NCI-H1436 (cell line): ENCODE measurements at regions not wholly inside any gene's neighbourhood (a gene's known extent, or its start where the extent isn't known, plus 50 kb on each side); places are given as distances from the start of the nearest gene placed in this dataset.

ENCODE experiments used
- DNase-seq: peaks from one replicate; lab custom pipeline; 2025; lab: John Stamatoyannopoulos, UW

GRCh38 chr12:102781117-102781516 is 135.9 kb downstream of the PAH start:
- DNase-seq = no peak

GRCh38 chr12:102776041-102776440 is 141.0 kb downstream of the PAH start:
- no peak for DNase-seq

DNA sequence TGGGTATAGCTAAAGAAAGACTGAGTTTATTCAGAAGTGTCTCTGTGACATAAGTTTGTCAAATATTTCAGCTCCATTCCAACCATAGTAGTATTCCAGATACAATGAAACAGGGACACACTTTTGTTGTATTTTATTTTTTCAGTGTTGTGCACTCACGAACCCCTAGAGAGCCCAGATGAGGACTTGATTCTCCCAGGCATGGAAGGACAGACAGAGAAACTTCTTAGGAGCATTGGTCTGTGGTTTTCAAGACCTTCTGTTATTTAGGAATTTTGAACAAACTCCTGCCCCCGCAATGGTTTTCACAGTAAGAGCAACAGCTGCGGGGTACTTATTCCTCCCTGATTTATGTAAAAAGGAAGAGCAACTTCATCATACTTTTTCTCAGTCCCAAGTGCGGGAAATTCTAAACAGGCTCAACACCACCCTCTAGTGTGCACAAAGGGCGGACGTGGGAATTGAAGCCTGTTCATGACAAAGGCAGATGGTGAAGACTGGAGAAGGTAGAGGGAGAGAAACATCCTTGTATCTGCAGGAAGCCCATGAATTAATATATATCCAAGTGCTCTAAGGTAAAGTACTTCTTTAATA is 147.6 kb downstream of the PAH start:
- DNase-seq = peak; percentile 32

DNA sequence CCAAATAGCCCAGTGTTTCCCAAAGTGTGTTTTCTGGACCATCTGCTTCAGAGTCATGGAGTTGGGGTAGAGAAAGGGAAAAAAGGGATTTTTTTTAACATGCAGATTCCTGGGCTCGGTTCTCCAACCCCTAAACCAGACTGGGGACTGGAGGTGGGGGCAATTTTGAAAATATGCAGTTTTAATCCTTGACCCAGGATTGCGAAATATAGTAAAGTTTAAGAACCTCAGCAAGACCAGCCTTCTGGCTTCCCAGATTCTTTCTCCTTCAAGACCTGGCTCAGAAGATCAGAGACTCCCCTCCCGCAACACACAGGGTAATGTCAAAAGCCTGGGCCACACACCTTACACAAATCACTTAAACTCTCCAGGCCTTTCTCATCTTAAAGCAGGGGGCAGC is 150.1 kb downstream of the PAH start:
- DNase-seq = no peak

DNA sequence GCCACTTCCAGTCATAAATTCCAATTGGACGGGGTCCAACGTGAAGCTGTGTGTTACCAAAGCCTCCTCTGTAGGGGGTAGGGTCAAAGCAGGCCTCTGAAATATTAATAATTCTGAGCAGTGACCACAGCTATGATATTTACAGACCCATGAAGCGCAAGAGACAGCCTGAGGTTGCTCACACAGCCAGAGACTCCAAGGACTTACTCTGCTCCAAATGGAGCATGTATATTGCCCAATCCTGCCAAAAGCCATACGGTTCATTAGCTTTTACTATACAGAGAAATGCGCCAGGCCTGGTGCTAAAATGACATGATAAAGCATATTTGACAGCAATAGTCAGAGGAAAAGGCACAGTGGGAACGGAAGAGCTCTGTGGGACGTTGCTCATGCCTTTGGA is 151.3 kb downstream of the PAH start:
- DNase-seq = no peak

GRCh38 chr12:102763471-102763870 is 153.6 kb downstream of the PAH start:
- DNase-seq = no peak

- DNase-seq = no peak
These were observed 154.0 kb downstream of the PAH start for GRCh38 chr12:102763061-102763460.

- DNase-seq = no peak
These were observed 156.7 kb downstream of the PAH start for GRCh38 chr12:102760322-102760721.

DNA sequence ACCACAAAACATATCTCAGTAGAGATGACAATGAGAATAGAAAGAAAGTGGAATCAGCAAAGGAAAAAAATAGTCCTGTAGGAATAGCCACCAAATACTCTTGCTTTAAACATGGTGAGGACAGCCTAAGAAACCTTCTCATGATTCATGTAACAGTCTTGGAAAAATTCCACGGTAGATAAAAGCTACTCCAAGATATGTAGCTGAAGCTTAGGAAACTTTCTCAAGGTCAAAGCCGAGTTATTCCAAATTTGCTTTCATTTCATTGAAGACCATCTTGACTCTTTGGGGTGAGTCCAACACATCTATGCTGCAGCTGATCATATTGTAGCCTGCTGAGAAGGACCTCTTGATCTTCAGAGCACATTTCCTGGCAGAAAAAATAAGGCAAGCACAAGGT is 157.6 kb downstream of the PAH start:
- DNase-seq = no peak

DNA sequence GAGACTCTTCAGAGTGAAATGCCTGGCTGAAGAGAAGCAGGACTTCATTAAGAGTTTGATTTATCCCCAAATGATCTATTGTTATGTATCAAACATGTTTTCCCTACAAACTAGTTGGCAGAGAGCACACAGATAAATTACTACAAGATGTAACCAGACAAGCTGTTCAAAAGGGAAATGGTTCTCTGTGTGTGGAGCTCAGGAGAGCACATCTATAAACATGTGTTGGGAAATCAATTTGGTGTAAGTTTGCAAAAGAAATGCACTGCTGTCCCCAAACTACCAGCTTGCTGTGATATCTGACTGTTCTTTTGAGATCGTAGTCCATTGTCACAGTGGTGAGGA is 159.2 kb downstream of the PAH start:
- no peak for DNase-seq

DNA sequence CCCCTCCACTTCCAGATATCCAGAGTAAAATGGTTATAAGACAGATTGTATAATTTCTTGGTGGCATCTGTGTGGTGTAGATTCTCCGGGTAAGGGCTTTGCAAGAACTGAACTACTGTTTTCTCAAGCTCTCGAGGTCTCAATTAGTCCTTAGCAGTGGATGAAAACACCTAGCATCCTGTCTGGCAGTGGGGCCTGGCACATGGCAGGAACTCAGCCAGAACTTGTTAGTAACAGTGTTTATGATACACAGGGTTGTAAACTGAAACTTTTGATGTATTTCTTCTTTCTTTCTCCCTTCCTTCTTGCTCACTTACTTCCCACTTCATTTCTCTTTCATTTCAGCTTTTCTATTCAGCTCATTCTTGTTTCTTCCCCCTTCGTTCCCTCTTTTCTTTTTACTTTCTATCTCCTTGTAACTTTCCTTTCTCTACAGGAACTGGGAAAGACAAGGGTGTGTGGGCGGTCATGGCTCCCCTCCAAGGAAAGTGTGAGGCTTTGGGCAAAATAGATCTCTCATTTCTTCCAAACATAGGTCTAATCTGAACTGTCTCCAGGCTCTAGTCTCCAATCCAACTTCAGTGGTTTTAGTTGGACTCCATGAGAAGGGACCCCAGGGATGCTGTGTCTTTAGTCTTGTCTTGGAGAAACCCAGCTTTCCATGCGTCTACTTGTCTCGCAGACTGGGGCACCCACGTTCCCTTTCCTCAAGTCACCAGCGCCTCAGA is 159.7 kb downstream of the PAH start:
- DNase-seq = no peak

DNA sequence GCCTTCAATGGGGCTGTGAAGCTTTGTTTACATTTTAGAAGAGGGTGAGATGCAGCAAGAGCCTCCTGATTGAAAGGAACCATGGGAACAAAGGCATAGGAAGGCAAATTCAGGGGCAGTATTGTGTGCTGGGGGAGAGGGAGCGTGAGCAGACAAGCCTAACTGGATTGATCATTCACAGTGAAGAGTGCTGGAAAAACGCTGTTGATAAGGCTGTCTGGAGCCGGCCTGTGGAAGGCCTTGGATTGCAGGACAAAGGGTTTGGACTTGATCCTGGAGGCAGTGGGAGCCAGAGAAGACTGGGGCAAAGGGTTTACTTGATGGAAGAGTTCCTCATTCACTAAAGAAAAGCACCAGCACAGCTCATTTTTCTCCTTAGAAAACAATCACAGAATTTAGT is 160.5 kb downstream of the PAH start:
- no peak for DNase-seq

GRCh38 chr12:102755266-102755665 is 161.8 kb downstream of the PAH start:
- no peak for DNase-seq

- no peak for DNase-seq
These were observed 163.2 kb downstream of the PAH start for GRCh38 chr12:102753802-102754201.

DNA sequence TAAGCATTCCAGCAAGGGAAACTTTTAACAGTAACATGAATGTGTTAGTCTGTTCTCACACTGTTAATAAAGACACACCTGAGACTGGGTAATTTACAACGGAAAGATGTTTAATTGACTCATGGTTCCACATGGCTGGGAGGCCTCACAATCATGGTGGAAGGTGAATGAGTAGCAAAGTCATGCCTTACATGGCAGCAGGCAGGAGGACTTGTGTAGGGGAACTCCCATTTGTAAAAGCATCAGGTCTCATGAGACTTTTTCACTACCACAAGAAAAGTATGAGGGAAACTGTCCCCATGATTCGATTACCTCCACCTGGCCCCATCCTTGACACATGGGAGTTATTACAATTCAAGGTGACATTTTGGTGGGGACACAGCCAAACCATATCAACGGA is 168.3 kb downstream of the PAH start:
- no peak for DNase-seq

- no peak for DNase-seq
These were observed 170.1 kb downstream of the PAH start for GRCh38 chr12:102746963-102747362.

GRCh38 chr12:102745971-102746600 is 171.0 kb downstream of the PAH start:
- no peak for DNase-seq

DNA sequence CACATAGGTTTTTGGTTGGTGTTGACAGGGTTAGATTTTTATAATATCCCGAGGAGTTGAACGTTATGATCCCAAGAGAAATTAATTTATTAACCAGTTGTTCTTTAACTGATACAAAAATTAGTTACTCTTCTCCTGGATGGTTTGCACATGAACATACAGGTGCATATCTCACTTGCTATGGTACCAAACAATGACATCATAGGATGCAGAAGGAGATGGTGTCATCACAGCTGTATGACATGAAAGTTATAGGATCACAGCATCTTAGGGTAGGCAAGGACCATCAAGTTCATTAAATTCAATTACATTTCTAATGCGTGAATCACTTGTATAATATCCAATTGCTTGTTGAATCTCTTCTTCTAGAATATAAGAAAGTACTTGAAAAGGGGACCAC is 175.8 kb downstream of the PAH start:
- no peak for DNase-seq

- no peak for DNase-seq
These were observed 176.7 kb downstream of the PAH start for GRCh38 chr12:102740141-102740955.

GRCh38 chr12:102736328-102736727 is 180.7 kb downstream of the PAH start:
- DNase-seq = no peak

DNA sequence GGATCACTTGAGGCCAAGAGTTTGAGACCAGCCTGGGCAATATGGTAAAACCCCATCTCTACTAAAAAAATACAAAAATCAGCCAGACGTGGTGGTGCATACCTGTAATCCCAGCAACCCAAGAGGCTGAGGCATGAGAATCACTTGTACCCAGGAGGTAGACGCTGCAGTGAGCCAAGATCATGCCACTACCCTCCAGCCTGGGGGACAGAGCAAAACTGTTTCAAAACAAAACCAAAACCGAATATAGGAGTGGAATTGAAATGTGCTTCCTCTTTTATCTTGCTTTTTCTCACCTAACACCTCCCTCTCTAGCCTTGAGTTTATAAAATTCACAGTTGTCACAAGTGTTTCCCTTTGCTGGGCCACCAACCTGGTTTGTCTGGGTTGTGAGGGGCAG is 181.9 kb downstream of the PAH start:
- no peak for DNase-seq

DNA sequence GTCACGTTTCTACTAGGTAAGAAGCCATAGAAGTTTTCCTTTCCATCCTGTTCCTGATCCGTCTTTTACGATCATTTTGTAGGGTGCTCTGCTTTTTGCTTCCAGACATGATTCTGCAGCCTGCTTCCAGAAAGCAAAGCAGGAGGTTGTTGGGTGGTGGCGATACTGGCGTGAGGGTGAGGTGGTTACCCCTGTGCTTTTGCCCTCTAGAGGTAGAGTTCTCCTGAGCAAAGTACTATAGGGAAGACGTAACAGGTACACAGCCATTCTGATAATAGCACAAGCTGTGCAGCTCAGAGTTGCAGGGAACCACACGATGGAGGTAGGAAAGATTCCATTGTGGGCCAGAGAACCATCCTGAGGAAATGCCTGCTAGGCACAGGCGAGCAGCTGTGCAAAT is 186.0 kb downstream of the PAH start:
- DNase-seq = no peak
